ENCODE measurements at regions not wholly inside any gene's neighbourhood (a gene's known extent, or its start where the extent isn't known, plus 50 kb on each side); places are given as distances from the start of the nearest gene placed in this dataset.

GRCh38 chr7:131212114-131212513 lies 115.6 kb upstream of the MKLN1 start:
- no peak for DNase-seq
- Histone ChIP-seq H2AFZ (ENCODE audit: low read depth, low read length) (no peak overlapping the region), H4K20me1 (ENCODE audit: insufficient read depth, low read length) (no peaks in the 10 kb centered on the region), H3K4me2 (ENCODE audit: insufficient read depth, low read length) (no peak overlapping the region), H3K9me3 (ENCODE audit: insufficient read depth, low read length, severe bottlenecking) (no peaks in the 10 kb centered on the region), H3K9ac (ENCODE audit: low read depth, low read length) (no peak overlapping the region), H3K4me3 (ENCODE audit: low read depth in 1 of 2, low read length in 2 of 2) (no peak overlapping the region), H3K27me3 (ENCODE audit: insufficient read depth, low read length, poor library complexity) (no peaks in the 10 kb centered on the region), H3K4me1 (ENCODE audit: insufficient read depth, low read length) (no peaks in the 10 kb centered on the region), H3K36me3 (ENCODE audit: insufficient read depth, low read length) (no peaks in the 10 kb centered on the region), H3K79me2 (ENCODE audit: insufficient read depth, low read length) (no peaks in the 10 kb centered on the region), H3K27ac (ENCODE audit: low read length) (no peak overlapping the region)
- ATAC-seq (ENCODE audit: insufficient read depth, low read depth): no peak
- TF ChIP-seq EZH2 (IDR thresholded peaks at IDR 0.05; ENCODE audit: borderline replicate concordance, low read depth, low read length, severe bottlenecking) (no peak), CTCF (IDR thresholded peaks at IDR 0.05; ENCODE audit: borderline replicate concordance, extremely low read depth, low read length, poor library complexity, severe bottlenecking) (no peak)

- DNase-seq (peak; percentile 21), ATAC-seq (ENCODE audit: insufficient read depth, low read depth) (peak; percentile 83)
- H3K79me2 ChIP-seq (ENCODE audit: insufficient read depth, low read length): no peaks in the 10 kb centered on the region
- no peak overlapping the region for H3K4me2 ChIP-seq (ENCODE audit: insufficient read depth, low read length)
- no peaks in the 10 kb centered on the region for H4K20me1 ChIP-seq (ENCODE audit: insufficient read depth, low read length)
- no peak for TF ChIP-seq CTCF (IDR thresholded peaks at IDR 0.05; ENCODE audit: borderline replicate concordance, extremely low read depth, low read length, poor library complexity, severe bottlenecking)
- no peak for TF ChIP-seq EZH2 (IDR thresholded peaks at IDR 0.05; ENCODE audit: borderline replicate concordance, low read depth, low read length, severe bottlenecking)
- peaks cover 5% of the 10 kb centered on the region; the same call in 1 of the 2 replicates for H3K4me1 ChIP-seq (ENCODE audit: insufficient read depth, low read length)
- no peak overlapping the region for H2AFZ ChIP-seq (ENCODE audit: low read depth, low read length)
- no peaks in the 10 kb centered on the region for H3K36me3 ChIP-seq (ENCODE audit: insufficient read depth, low read length)
- H3K27me3 ChIP-seq (ENCODE audit: insufficient read depth, low read length, poor library complexity): no peaks in the 10 kb centered on the region
- H3K9me3 ChIP-seq (ENCODE audit: insufficient read depth, low read length, severe bottlenecking): no peaks in the 10 kb centered on the region
- H3K4me3 ChIP-seq (ENCODE audit: low read depth in 1 of 2, low read length in 2 of 2): no peak overlapping the region
- H3K27ac ChIP-seq (ENCODE audit: low read length): no peak overlapping the region
- no peak overlapping the region for H3K9ac ChIP-seq (ENCODE audit: low read depth, low read length)
These were observed 108.9 kb upstream of the MKLN1 start for GRCh38 chr7:131218727-131219128.

GRCh38 chr7:131219312-131220041 lies 108.2 kb upstream of the MKLN1 start:
- Histone ChIP-seq H2AFZ (ENCODE audit: low read depth, low read length) (0 out of 2 replicates have a peak overlapping the region, but pooled peaks have one; percentile 10), H3K27ac (ENCODE audit: low read length) (no peak overlapping the region)
- 0 out of 3 replicates have a peak, but pooled peaks have one; percentile 47 for ATAC-seq (ENCODE audit: insufficient read depth, low read depth)

More at GRCh38 chr7:131219312-131220041, 108.2 kb upstream of the MKLN1 start:
- TF ChIP-seq CTCF (IDR thresholded peaks at IDR 0.05; ENCODE audit: borderline replicate concordance, extremely low read depth, low read length, poor library complexity, severe bottlenecking): no peak
- no peak for TF ChIP-seq EZH2 (IDR thresholded peaks at IDR 0.05; ENCODE audit: borderline replicate concordance, low read depth, low read length, severe bottlenecking)
- Histone ChIP-seq H3K27me3 (ENCODE audit: insufficient read depth, low read length, poor library complexity) (no peaks in the 10 kb centered on the region), H3K4me2 (ENCODE audit: insufficient read depth, low read length) (no peak overlapping the region), H3K9ac (ENCODE audit: low read depth, low read length) (no peak overlapping the region), H3K36me3 (ENCODE audit: insufficient read depth, low read length) (no peaks in the 10 kb centered on the region), H3K79me2 (ENCODE audit: insufficient read depth, low read length) (no peaks in the 10 kb centered on the region), H3K4me3 (ENCODE audit: low read depth in 1 of 2, low read length in 2 of 2) (no peak overlapping the region), H4K20me1 (ENCODE audit: insufficient read depth, low read length) (no peaks in the 10 kb centered on the region), H3K9me3 (ENCODE audit: insufficient read depth, low read length, severe bottlenecking) (no peaks in the 10 kb centered on the region), H3K4me1 (ENCODE audit: insufficient read depth, low read length) (peaks cover 5% of the 10 kb centered on the region; the same call in 1 of the 2 replicates)
- no peak for DNase-seq
